ENCODE measurements at regions not wholly inside any gene's neighbourhood (a gene's known extent, or its start where the extent isn't known, plus 50 kb on each side); places are given as distances from the start of the nearest gene placed in this dataset.

DNA sequence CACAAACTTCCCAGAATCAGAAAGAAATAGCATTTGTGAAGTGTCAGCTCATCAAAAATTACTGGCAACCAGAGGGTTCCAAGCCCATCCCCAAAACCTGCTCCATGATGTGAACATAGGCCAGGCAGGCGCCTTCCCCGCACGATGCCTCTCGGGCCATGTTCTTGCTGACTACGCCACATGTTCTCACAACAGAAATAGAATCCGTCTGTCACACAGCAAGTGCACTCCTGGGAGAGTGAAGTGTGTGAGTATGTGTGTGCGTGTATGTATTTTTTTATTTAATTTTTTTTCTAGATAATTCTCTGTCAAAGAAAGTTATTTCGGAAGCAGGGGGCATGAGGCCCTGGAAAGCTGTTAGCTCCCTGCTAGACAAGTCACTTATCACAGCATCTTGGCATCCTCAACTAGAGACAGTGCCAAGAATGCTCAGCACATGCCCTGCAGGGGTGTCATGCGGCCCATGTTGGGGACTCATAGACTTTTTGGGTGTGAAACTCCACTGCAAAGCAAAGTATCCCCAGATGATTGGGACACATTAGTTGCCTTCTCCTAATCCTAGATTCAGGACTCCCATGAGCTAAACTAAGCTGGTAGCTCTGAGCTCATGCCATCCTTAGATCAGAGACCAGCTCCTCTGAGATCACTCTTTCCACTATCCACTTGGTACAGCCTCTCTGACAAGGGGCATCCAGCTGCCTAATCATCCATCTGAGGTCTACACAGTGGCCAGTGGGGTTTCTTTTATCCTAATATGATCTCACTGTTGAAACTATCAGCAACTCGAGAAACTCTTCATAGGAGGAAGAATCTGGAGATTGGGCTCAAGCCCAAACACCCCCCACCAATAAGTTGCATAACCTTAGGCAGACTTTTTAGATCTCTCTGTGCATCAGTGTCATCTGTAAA is 53.2 kb upstream of the CYRIA start:
- TF ChIP-seq POLR2AphosphoS5 (IDR thresholded peaks at IDR 0.05; ENCODE audit: low read depth, low read length) (no peak), POLR2A (IDR thresholded peaks at IDR 0.05; ENCODE audit: low read depth, low read length) (no peak)
